ENCODE measurements at regions not wholly inside any gene's neighbourhood (a gene's known extent, or its start where the extent isn't known, plus 50 kb on each side); places are given as distances from the start of the nearest gene placed in this dataset.

DNA sequence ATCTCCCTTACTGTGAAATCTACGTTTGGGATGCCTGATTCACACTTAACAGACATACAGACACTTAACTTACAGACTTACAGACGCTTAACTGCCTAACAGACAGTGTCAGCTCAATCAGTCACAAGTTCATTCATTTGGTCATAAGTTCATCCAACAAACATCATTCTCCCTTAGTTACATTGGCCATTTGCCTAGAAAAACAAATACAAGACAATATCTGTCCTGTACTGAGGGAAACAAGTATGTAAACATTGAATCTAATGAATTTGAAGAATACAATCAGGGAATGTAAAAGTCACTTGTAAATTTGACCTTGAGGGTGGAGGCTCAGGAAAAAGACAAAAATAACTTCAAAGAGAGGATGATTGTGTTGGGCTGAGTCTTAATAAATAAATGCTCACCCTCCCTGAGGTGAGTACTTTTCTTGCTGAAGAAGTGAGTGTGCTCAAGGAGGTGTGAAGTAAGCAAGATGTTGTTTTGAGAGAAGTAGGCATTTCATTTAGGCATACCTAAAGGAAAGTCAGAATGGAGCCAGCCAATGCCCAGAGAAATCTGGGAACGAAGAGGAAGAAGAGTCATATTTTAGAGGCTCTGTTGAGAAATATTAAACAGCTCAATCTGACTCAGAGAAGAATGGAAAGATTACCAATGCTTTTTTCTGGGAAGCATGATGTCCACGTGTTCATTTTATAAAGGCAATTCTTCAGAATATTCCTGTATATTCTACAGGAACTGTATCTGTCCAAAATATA lies 958.4 kb upstream of the SLC10A2 start:
- no peak overlapping the region for H2BK20ac ChIP-seq (ENCODE audit: low read depth, low read length)
- H2BK5ac ChIP-seq (ENCODE audit: low read depth, low read length, poor library complexity, severe bottlenecking) = no peak overlapping the region
- no peak overlapping the region for H4K91ac ChIP-seq (ENCODE audit: insufficient read depth, low read depth, low read length)
- no peaks in the 10 kb centered on the region for H3K27me3 ChIP-seq (ENCODE audit: control insufficient read depth, insufficient read depth, low read length)
- ChIA-PET POLR2A (ENCODE audit: unreplicated experiment) (no interaction called here), CTCF (no interaction called here)
- H3K9ac ChIP-seq (ENCODE audit: low read depth, low read length) = no peak overlapping the region
- no peaks in the 10 kb centered on the region for H3K79me1 ChIP-seq (ENCODE audit: low read depth in 1 of 2, low read length in 2 of 2)
- intact Hi-C loops (cut with micrococcal nuclease) (no loop called here), in situ Hi-C loops (cut with MboI; ENCODE audit: low sequenced_read_pairs) (no loop called here), dilution Hi-C loops (cut with HindIII; ENCODE audit: low sequenced_read_pairs, unreplicated experiment) (no loop called here)
- BruUV-seq (replicated peaks) = no TSS peak
- H4K8ac ChIP-seq (ENCODE audit: low read depth in 2 of 2, low read length in 2 of 2) = no peak overlapping the region
- H4K20me1 ChIP-seq (ENCODE audit: insufficient read depth, low read length) = no peaks in the 10 kb centered on the region
- no peak overlapping the region for H2AK9ac ChIP-seq (replicated peaks; ENCODE audit: low read depth, low read length, poor library complexity)
- no peak overlapping the region for H2AFZ ChIP-seq (replicated peaks; ENCODE audit: low read length, poor library complexity)
- H3K14ac ChIP-seq (replicated peaks; ENCODE audit: low read depth, low read length) = no peak overlapping the region
- H3K4me1 ChIP-seq (ENCODE audit: control insufficient read depth, insufficient read depth, low read length) = no peaks in the 10 kb centered on the region
- H2BK120ac ChIP-seq (ENCODE audit: low read depth, low read length) = no peak overlapping the region
- H3K23ac ChIP-seq (ENCODE audit: low read depth, low read length) = no peak overlapping the region
- no peak overlapping the region for H3K4me2 ChIP-seq (ENCODE audit: low read depth, low read length)
- 0% methylated on average over 1 of the region's 4 CpGs; no CpG with 5 or more reads in 1 of the 2 experiments for WGBS, 2 experiments (ENCODE audit: extremely low coverage in 2 of 2, insufficient read length in 1 of 2)
- no peak overlapping the region for H2BK15ac ChIP-seq (ENCODE audit: low read depth, low read length)
- no peak overlapping the region for H3K4me3 ChIP-seq (ENCODE audit: insufficient read depth, low read depth, low read length)
- no peak overlapping the region for H4K5ac ChIP-seq (ENCODE audit: low read depth, low read length)
- ATAC-seq (ENCODE audit: low read depth) (peak; percentile 59), DNase-seq (peak; percentile 40)
- H3K27ac ChIP-seq (ENCODE audit: insufficient read depth, low read length) = no peak overlapping the region
- no peak overlapping the region for H3K18ac ChIP-seq (ENCODE audit: low read depth, low read length)
- H3K9me3 ChIP-seq (ENCODE audit: control insufficient read depth, insufficient read depth, low read length) = no peaks in the 10 kb centered on the region
- no peaks in the 10 kb centered on the region for H3K9me1 ChIP-seq (ENCODE audit: insufficient read depth, low read length)
- TF ChIP-seq CEBPB (IDR thresholded peaks at IDR 0.05; ENCODE audit: low read depth, low read length) (peak; percentile 38; the same call in 1 of the 2 replicates), RCOR1 (IDR thresholded peaks at IDR 0.05; ENCODE audit: insufficient replicate concordance, low read length) (no peak), FOS (IDR thresholded peaks at IDR 0.05; ENCODE audit: low read depth, low read length) (no peak), NFE2L2 (IDR thresholded peaks at IDR 0.05; ENCODE audit: low read depth, low read length) (no peak), MAZ (IDR thresholded peaks at IDR 0.05; ENCODE audit: borderline replicate concordance, low read depth, low read length) (no peak), POLR2A (IDR thresholded peaks at IDR 0.05; ENCODE audit: low read depth, low read length) (no peak), SMC3 (IDR thresholded peaks at IDR 0.05; ENCODE audit: low read depth, low read length) (no peak)
- no peaks in the 10 kb centered on the region for H3K36me3 ChIP-seq (ENCODE audit: control insufficient read depth, insufficient read depth, low read length)
- no peak overlapping the region for H3K56ac ChIP-seq (ENCODE audit: extremely low read depth, insufficient read depth, low read length)
- H2AK5ac ChIP-seq (ENCODE audit: low read depth, low read length) = no peak overlapping the region; the same call in 1 of the 2 replicates
- no peak overlapping the region for H3K4ac ChIP-seq (ENCODE audit: low read depth, low read length)

Data from IMR-90 (cell line).